NT2/D1 (cell line): ENCODE measurements at regions not wholly inside any gene's neighbourhood (a gene's known extent, or its start where the extent isn't known, plus 50 kb on each side); places are given as distances from the start of the nearest gene placed in this dataset.

Experiments used
- DNase-seq: peaks from one replicate; pipeline ENCODE4 v3.0.0-alpha.2; 2011; ENCODE audit warnings: low read depth, low spot score
- H3K27me3 ChIP-seq: 2 replicates; pipeline ENCODE4 v1.6.0; 2011; ENCODE audit warnings: mild to moderate bottlenecking; ENCODE audit not compliant: insufficient read length, insufficient read depth
- H3K36me3 ChIP-seq: 2 replicates; pipeline ENCODE4 v1.6.1; 2011; ENCODE audit warnings: mild to moderate bottlenecking, low read length, mixed read lengths; ENCODE audit not compliant: insufficient read depth, insufficient read length
- H3K4me1 ChIP-seq: 2 replicates; pipeline ENCODE4 v1.5.1; 2011; ENCODE audit not compliant: insufficient read depth, insufficient read length
- H3K4me3 ChIP-seq: 2 replicates; pipeline ENCODE4 v1.5.1; 2011; ENCODE audit warnings: low read depth; ENCODE audit not compliant: insufficient read length
- H3K9ac ChIP-seq: 2 replicates; pipeline ENCODE4 v1.6.0; 2011; ENCODE audit warnings: low read depth; ENCODE audit not compliant: insufficient read length
- H3K9me3 ChIP-seq: 2 replicates; pipeline ENCODE4 v1.5.1; 2011; ENCODE audit warnings: mild to moderate bottlenecking, low read length; ENCODE audit not compliant: insufficient read depth
- SUZ12 ChIP-seq: IDR thresholded peaks from 2 replicates; pipeline ENCODE4 v1.6.1; 2011; ENCODE audit not compliant: insufficient read length, insufficient read depth; ENCODE audit errors: extremely low read depth
- YY1 ChIP-seq: IDR thresholded peaks from 2 replicates; pipeline ENCODE4 v1.6.1; 2011; ENCODE audit not compliant: insufficient read length, insufficient read depth
- ZNF274 ChIP-seq: IDR thresholded peaks from 2 replicates; pipeline ENCODE4 v1.6.1; 2011; ENCODE audit warnings: mild to moderate bottlenecking, low read depth, low read length

DNA sequence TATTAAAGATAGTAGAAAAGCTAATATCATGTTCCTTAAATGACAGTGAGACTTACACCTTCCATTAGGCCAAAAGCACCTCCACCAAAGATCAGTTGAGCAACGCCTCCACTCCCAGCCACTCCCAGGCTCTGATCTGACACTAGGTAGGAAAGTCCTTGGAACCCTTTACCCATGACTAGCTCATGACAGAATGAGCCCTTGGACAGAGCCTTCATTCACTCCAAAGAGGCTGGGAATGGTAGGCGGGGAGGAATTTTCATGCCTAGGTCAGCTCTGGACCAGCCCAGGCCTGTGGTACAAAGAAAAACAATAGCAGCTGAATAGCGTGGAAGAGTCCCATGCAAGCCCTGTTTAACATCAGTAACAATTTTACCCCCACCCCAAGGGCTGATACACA, 493.7 kb downstream of the NR2F1-AS1 start:
- Histone ChIP-seq H3K4me3 (no peak overlapping the region), H3K36me3 (no peaks in the 10 kb centered on the region), H3K27me3 (no peaks in the 10 kb centered on the region), H3K4me1 (no peaks in the 10 kb centered on the region), H3K9me3 (no peaks in the 10 kb centered on the region), H3K9ac (no peak overlapping the region)
- TF ChIP-seq YY1, result no peak
- TF ChIP-seq ZNF274, result no peak
- TF ChIP-seq SUZ12, result no peak
- DNase-seq, result no peak

DNA sequence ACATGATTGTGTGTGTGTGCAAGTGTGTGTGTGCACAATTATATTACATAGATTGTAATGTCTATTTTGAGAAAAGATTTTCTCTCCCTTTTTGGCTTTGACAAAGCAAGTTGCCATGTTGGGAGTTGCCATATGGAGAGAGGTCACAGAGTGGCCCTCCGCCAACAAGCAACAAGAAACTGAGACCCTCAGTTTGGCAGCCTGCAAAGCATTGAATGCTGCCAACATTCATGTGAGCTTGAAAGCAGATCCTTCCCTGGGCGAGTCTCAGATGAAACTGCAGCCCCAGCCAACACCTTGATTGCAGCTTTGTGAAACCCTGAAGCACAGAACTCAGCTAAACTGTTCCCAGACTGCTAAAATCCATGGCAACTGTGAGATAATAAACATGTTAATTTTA, 498.0 kb downstream of the NR2F1-AS1 start:
- Histone ChIP-seq H3K36me3 (no peaks in the 10 kb centered on the region), H3K9me3 (no peaks in the 10 kb centered on the region), H3K27me3 (no peaks in the 10 kb centered on the region), H3K4me3 (no peak overlapping the region), H3K9ac (no peak overlapping the region), H3K4me1 (no peaks in the 10 kb centered on the region)
- no peak for DNase-seq
- TF ChIP-seq YY1 (no peak), SUZ12 (no peak), ZNF274 (no peak)

GRCh38 chr5:93079046-93079445, 502.0 kb downstream of the NR2F1-AS1 start:
- no peaks in the 10 kb centered on the region for H3K27me3 ChIP-seq
- H3K4me1 ChIP-seq, result no peaks in the 10 kb centered on the region
- no peaks in the 10 kb centered on the region for H3K36me3 ChIP-seq
- no peaks in the 10 kb centered on the region for H3K9me3 ChIP-seq
- DNase-seq, result no peak
- TF ChIP-seq ZNF274, result no peak
- TF ChIP-seq YY1, result no peak
- TF ChIP-seq SUZ12, result no peak
- H3K9ac ChIP-seq, result no peak overlapping the region
- H3K4me3 ChIP-seq, result no peak overlapping the region

DNA sequence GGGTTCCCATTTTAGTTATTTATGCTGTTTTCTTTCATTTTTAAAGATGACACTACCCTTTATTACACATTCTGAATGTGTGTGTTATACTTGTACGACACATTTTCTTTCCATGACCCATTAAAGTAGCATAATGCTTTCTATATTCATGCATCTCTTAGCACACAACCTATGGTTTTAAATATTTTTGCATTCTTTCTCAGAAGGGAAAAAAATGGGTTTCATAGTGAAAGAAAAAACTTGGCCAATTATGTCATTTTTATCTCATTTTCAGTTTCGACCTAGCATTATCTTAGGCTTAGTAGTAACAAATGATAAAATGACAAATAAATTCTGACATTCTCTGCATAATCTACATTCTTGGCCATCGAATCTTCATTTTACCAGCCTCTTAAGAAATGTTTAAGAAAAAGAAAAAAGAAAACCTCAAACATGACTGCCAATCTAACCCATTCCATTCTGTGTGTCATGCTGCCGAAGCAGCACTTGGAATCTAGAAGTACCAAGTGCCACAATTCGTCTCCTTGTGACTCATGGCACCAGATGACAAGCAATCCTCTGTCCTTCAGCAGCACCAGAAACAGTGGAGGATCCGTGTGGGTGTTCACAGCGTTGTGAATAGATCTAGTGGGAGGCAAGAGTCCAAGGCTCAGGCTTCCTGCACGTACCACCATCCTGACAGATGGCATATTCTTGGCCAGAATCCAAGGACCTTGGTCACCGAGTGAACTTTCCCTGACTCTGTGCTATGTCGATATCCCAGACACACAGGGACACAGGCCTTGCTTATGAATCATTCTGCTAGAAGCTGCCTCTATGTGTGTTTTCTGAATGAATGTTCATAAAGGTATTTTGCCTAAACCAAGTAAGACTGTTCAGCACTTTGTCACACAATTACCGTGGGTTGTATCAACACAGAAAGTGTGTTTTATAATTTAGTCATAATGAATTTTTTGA, 502.7 kb downstream of the NR2F1-AS1 start:
- H3K36me3 ChIP-seq, result no peaks in the 10 kb centered on the region
- H3K9ac ChIP-seq, result no peak overlapping the region

GRCh38 chr5:93076566-93076965, 504.5 kb downstream of the NR2F1-AS1 start:
- TF ChIP-seq YY1 (no peak), SUZ12 (no peak), ZNF274 (no peak)
- no peaks in the 10 kb centered on the region for H3K9me3 ChIP-seq
- H3K4me1 ChIP-seq, result no peaks in the 10 kb centered on the region
- H3K4me3 ChIP-seq, result no peak overlapping the region
- no peaks in the 10 kb centered on the region for H3K36me3 ChIP-seq
- no peak overlapping the region for H3K9ac ChIP-seq
- H3K27me3 ChIP-seq, result no peaks in the 10 kb centered on the region
- no peak for DNase-seq

More for the DNA sequence above, 502.7 kb downstream of the NR2F1-AS1 start:
- H3K4me1 ChIP-seq, result no peaks in the 10 kb centered on the region
- no peak overlapping the region for H3K4me3 ChIP-seq
- no peaks in the 10 kb centered on the region for H3K9me3 ChIP-seq
- DNase-seq, result no peak
- no peak for TF ChIP-seq YY1
- H3K27me3 ChIP-seq, result no peaks in the 10 kb centered on the region

DNA sequence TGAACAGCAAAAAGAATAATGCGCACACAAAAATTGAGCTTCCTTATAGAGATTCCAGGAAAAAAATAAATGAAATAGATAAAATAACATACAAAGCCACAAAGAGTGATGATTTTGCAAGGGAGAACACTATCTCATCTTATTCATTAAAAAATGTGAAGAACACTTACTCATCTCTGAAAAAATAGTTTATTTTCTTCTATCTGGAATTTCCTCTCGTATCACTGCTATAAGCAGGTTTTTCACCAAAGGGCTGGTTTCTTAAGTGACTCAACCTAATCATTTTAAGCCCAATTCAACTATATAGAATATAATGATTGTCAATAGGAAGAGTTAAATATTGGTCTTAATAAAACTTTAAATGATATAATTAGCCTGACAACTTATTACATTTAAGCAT, 504.9 kb downstream of the NR2F1-AS1 start:
- no peaks in the 10 kb centered on the region for H3K27me3 ChIP-seq
- no peaks in the 10 kb centered on the region for H3K36me3 ChIP-seq
- TF ChIP-seq YY1, result no peak
- no peak for TF ChIP-seq SUZ12
- TF ChIP-seq ZNF274, result no peak
- no peak for DNase-seq
- H3K4me1 ChIP-seq, result no peaks in the 10 kb centered on the region
- no peak overlapping the region for H3K9ac ChIP-seq
- H3K9me3 ChIP-seq, result no peaks in the 10 kb centered on the region
- H3K4me3 ChIP-seq, result no peak overlapping the region

DNA sequence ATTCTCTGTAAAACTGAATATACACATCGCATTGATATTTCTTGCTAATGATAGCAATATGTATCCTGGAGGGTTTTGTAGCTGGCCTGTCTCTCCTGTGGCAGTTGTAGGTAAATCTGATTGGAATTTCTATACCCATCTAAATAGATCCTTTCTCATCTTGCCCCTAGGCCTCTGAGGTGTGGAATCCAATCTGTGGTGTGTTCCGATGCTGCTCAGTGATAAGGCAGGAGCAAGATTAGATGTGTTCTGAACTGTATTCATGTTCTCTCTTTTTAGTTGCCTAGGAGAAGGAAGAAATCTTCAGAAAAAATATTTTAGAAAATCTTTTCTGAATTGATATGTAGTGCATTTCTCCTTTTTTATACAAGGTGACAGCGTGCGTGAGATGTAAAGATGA, 507.5 kb downstream of the NR2F1-AS1 start:
- H3K9me3 ChIP-seq, result no peaks in the 10 kb centered on the region
- H3K36me3 ChIP-seq, result no peaks in the 10 kb centered on the region
- DNase-seq, result no peak
- H3K27me3 ChIP-seq, result no peaks in the 10 kb centered on the region
- TF ChIP-seq SUZ12 (no peak), ZNF274 (no peak), YY1 (no peak)
- no peak overlapping the region for H3K4me3 ChIP-seq
- no peak overlapping the region for H3K9ac ChIP-seq
- no peaks in the 10 kb centered on the region for H3K4me1 ChIP-seq
